HepG2 (cell line): ENCODE measurements at regions not wholly inside any gene's neighbourhood (a gene's known extent, or its start where the extent isn't known, plus 50 kb on each side); places are given as distances from the start of the nearest gene placed in this dataset.

Source experiments
- ATAC-seq: fragments of 200-7000 bp; cut with Tn5 transposase; 3 replicates; pipeline ENCODE4 v1.9.1; 2020; ENCODE audit warnings: mild to moderate bottlenecking, moderate library complexity
- BruUV-seq: library from RNA; stranded (reverse); fragments of 400-500 nt; replicated peaks from 2 replicates; lab custom pipeline; 2021; lab: Mats Ljungman, UMichigan
- CTCF ChIA-PET: fragments of 300-600 bp; formaldehyde crosslinking; extraction: SDS; loops from one replicate; lab custom pipeline; 2021; ENCODE audit warnings: low total read pairs, inconsistent platforms, low intra/inter-chr PET ratio; lab: Yijun Ruan, JAX
- POLR2A ChIA-PET: fragments of 350-600 bp; sonication (Branson Sonifier 250); formaldehyde crosslinking; loops from one replicate; lab custom pipeline; 2020; ENCODE audit warnings: antibody characterized with exemption, inconsistent platforms; lab: Yijun Ruan, JAX
- DNase-seq: peaks from one replicate; pipeline ENCODE4 v3.0.0-alpha.2; 2015; ENCODE audit warnings: low spot score
- FAIRE-seq: peaks from 3 replicates; lab custom pipeline; 2011; peaks lifted over from hg19 to GRCh38; lab: Jason Lieb, UNC
- H2AFZ ChIP-seq: one replicate; pipeline ENCODE4 v1.6.1; 2011; ENCODE audit warnings: low read length, inconsistent platforms
- H3K27ac ChIP-seq: fragments of 300-600 bp; 3 replicates; pipeline ENCODE4 v1.8.0; 2011; ENCODE audit warnings: mixed run types, mild to moderate bottlenecking, mixed read lengths, low read length, inconsistent platforms; ENCODE audit not compliant: insufficient read depth; ENCODE audit errors: extremely low read length
- H3K27me3 ChIP-seq, 2 experiments: fragments of 200-600 bp in 1 of 2; 2 replicates in 1 of 2; 3 replicates in 1 of 2; pipeline versions ENCODE4 v1.6.0 to v1.8.0; 2011; ENCODE audit warnings: low read length in 2 of 2, mild to moderate bottlenecking in 2 of 2, moderate library complexity in 2 of 2, inconsistent platforms in 1 of 2; ENCODE audit not compliant: insufficient read depth in 2 of 2, control insufficient read depth in 1 of 2
- H3K36me3 ChIP-seq, 2 experiments: fragments of 200-600 bp in 1 of 2; replicated peaks in 1 of 2; 2 replicates in 1 of 2; 3 replicates in 1 of 2; pipeline versions ENCODE4 v1.5.1 to v1.8.0; 2011; ENCODE audit warnings: low read length in 2 of 2, inconsistent platforms in 1 of 2; ENCODE audit not compliant: insufficient read depth in 2 of 2, control insufficient read depth in 1 of 2
- H3K4me1 ChIP-seq: 2 replicates; pipeline ENCODE4 v1.5.1; 2012; ENCODE audit warnings: low read length, inconsistent platforms; ENCODE audit not compliant: insufficient read depth
- H3K4me2 ChIP-seq: 2 replicates; pipeline ENCODE4 v1.6.0; 2011; ENCODE audit warnings: low read depth, low read length, inconsistent platforms
- H3K4me3 ChIP-seq, 3 experiments: fragments of 200-600 bp in 1 of 3; sonication (generic), shearing (Covaris generic) in 1 of 3; replicated peaks in 1 of 3; 2 replicates each; pipeline ENCODE4 v1.5.1; 2011 to 2016; ENCODE audit warnings: low read length in 3 of 3, inconsistent platforms in 2 of 3, low read depth in 2 of 3, mild to moderate bottlenecking in 2 of 3, control low read depth in 1 of 3, mixed read lengths in 1 of 3; ENCODE audit not compliant: insufficient read depth in 1 of 3
- H3K79me2 ChIP-seq: one replicate; pipeline ENCODE4 v1.6.1; 2011; ENCODE audit warnings: low read length, inconsistent platforms; ENCODE audit not compliant: insufficient read depth
- H3K9ac ChIP-seq: 2 replicates; pipeline ENCODE4 v1.6.0; 2011; ENCODE audit warnings: mild to moderate bottlenecking, low read depth, low read length, inconsistent platforms; ENCODE audit not compliant: insufficient read depth
- H3K9me3 ChIP-seq: 2 replicates; pipeline ENCODE4 v1.5.1; 2012; ENCODE audit warnings: mild to moderate bottlenecking, low read length
- H4K20me1 ChIP-seq: 2 replicates; pipeline ENCODE4 v1.6.0; 2011; ENCODE audit warnings: inconsistent platforms, mild to moderate bottlenecking, low read length, moderate library complexity; ENCODE audit not compliant: insufficient read depth
- CCAR2 ChIP-seq: fragments of 200-400 bp; formaldehyde crosslinking; optimal IDR thresholded peaks from 2 replicates; pipeline ENCODE3; 2018; ENCODE audit warnings: low read depth, mild to moderate bottlenecking, low read length, moderate library complexity
- FOSL2 ChIP-seq: sonication (generic); formaldehyde crosslinking; IDR thresholded peaks from 2 replicates; pipeline ENCODE4 v1.4.0; 2020; ENCODE audit warnings: missing genetic modification reagents
- HOXA7 ChIP-seq: sonication (generic); formaldehyde crosslinking; IDR thresholded peaks from 2 replicates; pipeline ENCODE4 v1.8.1; 2022; ENCODE audit warnings: mild to moderate bottlenecking, missing genetic modification reagents, moderate library complexity
- KLF6 ChIP-seq: IDR thresholded peaks from 2 replicates; pipeline ENCODE4 v1.8.0; 2016; ENCODE audit warnings: missing biosample characterization, missing genetic modification reagents
- MAFG ChIP-seq: sonication (generic); formaldehyde crosslinking; IDR thresholded peaks from 2 replicates; pipeline ENCODE4 v1.5.1; 2020; ENCODE audit warnings: mild to moderate bottlenecking, missing genetic modification reagents
- NPAS2 ChIP-seq: sonication (generic); formaldehyde crosslinking; IDR thresholded peaks from 2 replicates; pipeline ENCODE4 v1.8.0; 2022; ENCODE audit warnings: mild to moderate bottlenecking, missing genetic modification reagents, borderline replicate concordance
- TBX3 ChIP-seq: fragments of 450-650 bp; IDR thresholded peaks from 2 replicates; pipeline ENCODE4 v1.6.1; 2017; ENCODE audit warnings: antibody characterized with exemption, mild to moderate bottlenecking, inconsistent platforms, borderline replicate concordance
- ZBTB42 ChIP-seq: sonication (generic); formaldehyde crosslinking; IDR thresholded peaks from 2 replicates; pipeline ENCODE4 v1.5.0; 2020; ENCODE audit warnings: mild to moderate bottlenecking, missing genetic modification reagents
- ZFYVE20 ChIP-seq: sonication (generic); formaldehyde crosslinking; IDR thresholded peaks from 2 replicates; pipeline ENCODE4 v1.8.0; 2023; ENCODE audit warnings: low read depth, mild to moderate bottlenecking, moderate library complexity, missing genetic modification reagents, borderline replicate concordance
- ZNF160 ChIP-seq: sonication (generic); formaldehyde crosslinking; IDR thresholded peaks from 2 replicates; pipeline ENCODE4 v1.8.0; 2022; ENCODE audit warnings: mild to moderate bottlenecking, inconsistent platforms, missing genetic modification reagents
- ZNF33B ChIP-seq: sonication (generic); formaldehyde crosslinking; IDR thresholded peaks from 2 replicates; pipeline ENCODE4 v1.5.1; 2020; ENCODE audit warnings: mild to moderate bottlenecking, missing genetic modification reagents
- ZNF343 ChIP-seq: sonication (generic); formaldehyde crosslinking; IDR thresholded peaks from 2 replicates; pipeline ENCODE4 v1.4.0; 2020; ENCODE audit warnings: mild to moderate bottlenecking, missing genetic modification reagents
- ZNF598 ChIP-seq: sonication (generic); formaldehyde crosslinking; IDR thresholded peaks from 2 replicates; pipeline ENCODE4 v1.5.1; 2020; ENCODE audit warnings: mild to moderate bottlenecking, missing genetic modification reagents, borderline replicate concordance
- ZSCAN21 ChIP-seq: sonication (generic); formaldehyde crosslinking; IDR thresholded peaks from 2 replicates; pipeline ENCODE4 v1.8.0; 2022; ENCODE audit warnings: mild to moderate bottlenecking, missing genetic modification reagents, moderate library complexity, borderline replicate concordance
- ZSCAN30 ChIP-seq: sonication (generic); formaldehyde crosslinking; IDR thresholded peaks from 2 replicates; pipeline ENCODE4 v1.5.0; 2020; ENCODE audit warnings: mild to moderate bottlenecking, missing genetic modification reagents
- WGBS: methylation state at CpG from one replicate; pipeline ENCODE4 v1.1.6; 2017; ENCODE audit warnings: low lambda C conversion rate; 5-methylcytosine and 5-hydroxymethylcytosine counted together
- in situ Hi-C: cut with HindIII; loops from 2 replicates; pipeline ENCODE4 v1.10.0; 2017; ENCODE audit warnings: low pct_unique_long_range_greater_than_20kb; ENCODE audit not compliant: extremely low pct_ligation_motif_present
- intact Hi-C: fragments of 100-400 bp; cut with micrococcal nuclease; formaldehyde crosslinking; loops from one replicate; pipeline ENCODE4 v1.10.0; 2022; ENCODE audit not compliant: unreplicated experiment
- TF ChIP-seq, protein P1 (sequence below): sonication (generic); formaldehyde crosslinking; IDR thresholded peaks from 2 replicates; pipeline ENCODE4 v1.5.0; 2020; ENCODE audit warnings: mild to moderate bottlenecking, missing genetic modification reagents, borderline replicate concordance
- TF ChIP-seq, protein P2 (sequence below): sonication (generic); formaldehyde crosslinking; IDR thresholded peaks from 2 replicates; pipeline ENCODE4 v1.5.0; 2020; ENCODE audit warnings: mild to moderate bottlenecking, missing genetic modification reagents

DNA sequence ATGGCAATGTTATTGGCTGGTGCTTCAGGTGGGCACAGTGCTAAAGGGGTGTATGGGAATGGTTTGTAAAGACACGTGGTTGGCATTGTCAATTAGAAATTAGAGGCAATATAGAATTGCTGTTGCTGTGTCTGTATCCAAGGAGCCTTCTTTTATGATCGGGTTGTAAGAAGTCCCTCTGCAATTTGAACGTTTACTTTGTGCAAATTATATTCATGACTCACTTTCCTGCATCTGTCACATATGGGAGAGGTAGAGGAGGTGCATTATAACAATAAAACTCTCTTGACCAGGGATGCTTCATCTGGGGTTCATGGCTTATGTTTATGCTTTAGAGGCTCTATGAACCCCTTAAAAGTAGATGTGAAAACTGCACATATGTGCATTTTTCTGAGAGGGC lies 130.4 kb upstream of the DNAH14 start:
- Histone ChIP-seq H3K36me3 (no peaks in the 10 kb centered on the region), H3K4me3 (no peak overlapping the region), H3K9ac (no peak overlapping the region), H2AFZ (no peak overlapping the region), H3K4me1 (no peaks in the 10 kb centered on the region), H4K20me1 (no peaks in the 10 kb centered on the region), H3K9me3 (no peaks in the 10 kb centered on the region), H3K27ac (no peak overlapping the region), H3K79me2 (no peaks in the 10 kb centered on the region), H3K4me2 (no peak overlapping the region), H3K27me3 (no peaks in the 10 kb centered on the region)
- ChIA-PET POLR2A (no interaction called here), CTCF (no interaction called here)
- TF ChIP-seq NPAS2 (CRISPR knock-in tag) (no peak), ZNF33B (CRISPR knock-in tag) (no peak), ZSCAN21 (no peak), MAFG (CRISPR knock-in tag) (no peak), ZBTB42 (CRISPR knock-in tag) (no peak), FOSL2 (CRISPR knock-in tag) (no peak), ZNF343 (CRISPR knock-in tag) (no peak), ZSCAN30 (no peak), HOXA7 (CRISPR knock-in tag) (no peak), CCAR2 (no peak), ZNF160 (no peak), ZFYVE20 (no peak), TBX3 (no peak), ZNF598 (CRISPR knock-in tag) (no peak), KLF6 (no peak)
- TF ChIP-seq, protein P1, sequence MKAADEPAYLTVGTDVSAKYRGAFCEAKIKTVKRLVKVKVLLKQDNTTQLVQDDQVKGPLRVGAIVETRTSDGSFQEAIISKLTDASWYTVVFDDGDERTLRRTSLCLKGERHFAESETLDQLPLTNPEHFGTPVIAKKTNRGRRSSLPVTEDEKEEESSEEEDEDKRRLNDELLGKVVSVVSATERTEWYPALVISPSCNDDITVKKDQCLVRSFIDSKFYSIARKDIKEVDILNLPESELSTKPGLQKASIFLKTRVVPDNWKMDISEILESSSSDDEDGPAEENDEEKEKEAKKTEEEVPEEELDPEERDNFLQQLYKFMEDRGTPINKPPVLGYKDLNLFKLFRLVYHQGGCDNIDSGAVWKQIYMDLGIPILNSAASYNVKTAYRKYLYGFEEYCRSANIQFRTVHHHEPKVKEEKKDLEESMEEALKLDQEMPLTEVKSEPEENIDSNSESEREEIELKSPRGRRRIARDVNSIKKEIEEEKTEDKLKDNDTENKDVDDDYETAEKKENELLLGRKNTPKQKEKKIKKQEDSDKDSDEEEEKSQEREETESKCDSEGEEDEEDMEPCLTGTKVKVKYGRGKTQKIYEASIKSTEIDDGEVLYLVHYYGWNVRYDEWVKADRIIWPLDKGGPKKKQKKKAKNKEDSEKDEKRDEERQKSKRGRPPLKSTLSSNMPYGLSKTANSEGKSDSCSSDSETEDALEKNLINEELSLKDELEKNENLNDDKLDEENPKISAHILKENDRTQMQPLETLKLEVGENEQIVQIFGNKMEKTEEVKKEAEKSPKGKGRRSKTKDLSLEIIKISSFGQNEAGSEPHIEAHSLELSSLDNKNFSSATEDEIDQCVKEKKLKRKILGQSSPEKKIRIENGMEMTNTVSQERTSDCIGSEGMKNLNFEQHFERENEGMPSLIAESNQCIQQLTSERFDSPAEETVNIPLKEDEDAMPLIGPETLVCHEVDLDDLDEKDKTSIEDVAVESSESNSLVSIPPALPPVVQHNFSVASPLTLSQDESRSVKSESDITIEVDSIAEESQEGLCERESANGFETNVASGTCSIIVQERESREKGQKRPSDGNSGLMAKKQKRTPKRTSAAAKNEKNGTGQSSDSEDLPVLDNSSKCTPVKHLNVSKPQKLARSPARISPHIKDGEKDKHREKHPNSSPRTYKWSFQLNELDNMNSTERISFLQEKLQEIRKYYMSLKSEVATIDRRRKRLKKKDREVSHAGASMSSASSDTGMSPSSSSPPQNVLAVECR = no peak
- TF ChIP-seq, protein P2, sequence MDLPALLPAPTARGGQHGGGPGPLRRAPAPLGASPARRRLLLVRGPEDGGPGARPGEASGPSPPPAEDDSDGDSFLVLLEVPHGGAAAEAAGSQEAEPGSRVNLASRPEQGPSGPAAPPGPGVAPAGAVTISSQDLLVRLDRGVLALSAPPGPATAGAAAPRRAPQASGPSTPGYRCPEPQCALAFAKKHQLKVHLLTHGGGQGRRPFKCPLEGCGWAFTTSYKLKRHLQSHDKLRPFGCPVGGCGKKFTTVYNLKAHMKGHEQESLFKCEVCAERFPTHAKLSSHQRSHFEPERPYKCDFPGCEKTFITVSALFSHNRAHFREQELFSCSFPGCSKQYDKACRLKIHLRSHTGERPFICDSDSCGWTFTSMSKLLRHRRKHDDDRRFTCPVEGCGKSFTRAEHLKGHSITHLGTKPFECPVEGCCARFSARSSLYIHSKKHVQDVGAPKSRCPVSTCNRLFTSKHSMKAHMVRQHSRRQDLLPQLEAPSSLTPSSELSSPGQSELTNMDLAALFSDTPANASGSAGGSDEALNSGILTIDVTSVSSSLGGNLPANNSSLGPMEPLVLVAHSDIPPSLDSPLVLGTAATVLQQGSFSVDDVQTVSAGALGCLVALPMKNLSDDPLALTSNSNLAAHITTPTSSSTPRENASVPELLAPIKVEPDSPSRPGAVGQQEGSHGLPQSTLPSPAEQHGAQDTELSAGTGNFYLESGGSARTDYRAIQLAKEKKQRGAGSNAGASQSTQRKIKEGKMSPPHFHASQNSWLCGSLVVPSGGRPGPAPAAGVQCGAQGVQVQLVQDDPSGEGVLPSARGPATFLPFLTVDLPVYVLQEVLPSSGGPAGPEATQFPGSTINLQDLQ = no peak
- no peak for ATAC-seq
- intact Hi-C loops = no loop called here
- in situ Hi-C loops = no loop called here
- no peak for FAIRE-seq
- BruUV-seq = no TSS peak
- DNase-seq = no peak
- WGBS = 5% methylated on average over 3 of the region's 3 CpGs
